A673 (cell line): ENCODE measurements at regions not wholly inside any gene's neighbourhood (a gene's known extent, or its start where the extent isn't known, plus 50 kb on each side); places are given as distances from the start of the nearest gene placed in this dataset.

Experiments used
- EZH2 ChIP-seq: fragments of 200-600 bp; sonication (generic); IDR thresholded peaks from 2 replicates; pipeline ENCODE4 v1.6.1; 2017; ENCODE audit warnings: borderline replicate concordance, low read depth, mild to moderate bottlenecking, mixed read lengths, antibody characterized with exemption, low read length; ENCODE audit not compliant: poor library complexity, severe bottlenecking
- TF ChIP-seq, protein P1 (sequence below): fragments of 300-800, 200-600 bp; sonication (generic); conservative IDR thresholded peaks from 2 replicates; pipeline ENCODE4 v1.5.1; 2017; ENCODE audit warnings: low read depth, mild to moderate bottlenecking, antibody characterized with exemption, low read length, moderate library complexity, mixed read lengths

DNA sequence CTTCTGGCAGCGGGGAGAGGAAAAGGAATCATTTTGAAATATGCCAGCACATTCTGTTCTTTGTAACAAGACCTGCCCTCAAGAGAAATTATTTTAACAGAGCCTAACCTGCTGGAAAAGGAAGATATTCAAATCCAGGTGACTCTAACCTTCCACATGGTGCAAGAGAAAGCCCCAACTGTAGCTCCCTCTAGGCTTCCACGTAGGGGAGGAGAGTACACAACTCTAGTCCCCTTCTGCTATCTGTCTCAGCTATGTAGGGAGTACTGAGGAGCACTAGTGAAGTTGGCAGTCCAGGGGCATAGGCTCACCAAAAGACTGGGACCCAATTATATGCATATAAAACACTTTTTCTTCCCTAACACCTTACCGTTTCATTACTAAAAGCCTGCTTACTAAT, 82.2 kb upstream of the SIX3 start:
- TF ChIP-seq, protein P1, sequence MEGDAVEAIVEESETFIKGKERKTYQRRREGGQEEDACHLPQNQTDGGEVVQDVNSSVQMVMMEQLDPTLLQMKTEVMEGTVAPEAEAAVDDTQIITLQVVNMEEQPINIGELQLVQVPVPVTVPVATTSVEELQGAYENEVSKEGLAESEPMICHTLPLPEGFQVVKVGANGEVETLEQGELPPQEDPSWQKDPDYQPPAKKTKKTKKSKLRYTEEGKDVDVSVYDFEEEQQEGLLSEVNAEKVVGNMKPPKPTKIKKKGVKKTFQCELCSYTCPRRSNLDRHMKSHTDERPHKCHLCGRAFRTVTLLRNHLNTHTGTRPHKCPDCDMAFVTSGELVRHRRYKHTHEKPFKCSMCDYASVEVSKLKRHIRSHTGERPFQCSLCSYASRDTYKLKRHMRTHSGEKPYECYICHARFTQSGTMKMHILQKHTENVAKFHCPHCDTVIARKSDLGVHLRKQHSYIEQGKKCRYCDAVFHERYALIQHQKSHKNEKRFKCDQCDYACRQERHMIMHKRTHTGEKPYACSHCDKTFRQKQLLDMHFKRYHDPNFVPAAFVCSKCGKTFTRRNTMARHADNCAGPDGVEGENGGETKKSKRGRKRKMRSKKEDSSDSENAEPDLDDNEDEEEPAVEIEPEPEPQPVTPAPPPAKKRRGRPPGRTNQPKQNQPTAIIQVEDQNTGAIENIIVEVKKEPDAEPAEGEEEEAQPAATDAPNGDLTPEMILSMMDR, result no peak
- no peak for TF ChIP-seq EZH2
